PFSK-1 (cell line): ENCODE measurements at regions not wholly inside any gene's neighbourhood (a gene's known extent, or its start where the extent isn't known, plus 50 kb on each side); places are given as distances from the start of the nearest gene placed in this dataset.

ENCODE experiments used
- FOXP2 ChIP-seq: optimal IDR thresholded peaks from 2 replicates; pipeline ENCODE3; 2011; ENCODE audit warnings: borderline replicate concordance, control low read depth, inconsistent platforms; ENCODE audit not compliant: insufficient read depth; ENCODE audit errors: extremely low read length, extremely low read depth
- POLR2AphosphoS5 ChIP-seq: IDR thresholded peaks from 2 replicates; pipeline ENCODE4 v1.6.1; 2012; ENCODE audit warnings: low read depth, mild to moderate bottlenecking, control low read depth, low read length, moderate library complexity
- REST ChIP-seq, 2 experiments: IDR thresholded peaks; 2 replicates each; pipeline versions ENCODE4 v1.6.1 to v1.8.0; 2011 to 2012; ENCODE audit warnings: low read depth in 2 of 2, low read length in 2 of 2, control low read depth in 1 of 2, inconsistent platforms in 1 of 2, mild to moderate bottlenecking in 1 of 2, moderate library complexity in 1 of 2; ENCODE audit not compliant: insufficient read depth in 1 of 2
- SIN3A ChIP-seq: IDR thresholded peaks from 2 replicates; pipeline ENCODE4 v1.6.1; 2012; ENCODE audit warnings: mild to moderate bottlenecking, low read length, moderate library complexity, borderline replicate concordance; ENCODE audit not compliant: insufficient read depth
- TAF1 ChIP-seq: IDR thresholded peaks from 2 replicates; pipeline ENCODE4 v1.6.1; 2012; ENCODE audit warnings: low read length, control low read depth, borderline replicate concordance; ENCODE audit not compliant: insufficient read depth

- no peak for TF ChIP-seq TAF1
These were observed 100.3 kb upstream of the RPL34 start for GRCh38 chr4:108519911-108520601.

- no peak for TF ChIP-seq FOXP2
- no peak for TF ChIP-seq REST (IDR thresholded peaks at IDR 0.05; ENCODE audit: insufficient read depth in 1 of 2, low read depth in 2 of 2, low read length in 2 of 2)
- no peak for TF ChIP-seq POLR2AphosphoS5
- no peak for TF ChIP-seq TAF1
- TF ChIP-seq SIN3A = no peak
These were observed 101.1 kb upstream of the RPL34 start for GRCh38 chr4:108519208-108519833.

DNA sequence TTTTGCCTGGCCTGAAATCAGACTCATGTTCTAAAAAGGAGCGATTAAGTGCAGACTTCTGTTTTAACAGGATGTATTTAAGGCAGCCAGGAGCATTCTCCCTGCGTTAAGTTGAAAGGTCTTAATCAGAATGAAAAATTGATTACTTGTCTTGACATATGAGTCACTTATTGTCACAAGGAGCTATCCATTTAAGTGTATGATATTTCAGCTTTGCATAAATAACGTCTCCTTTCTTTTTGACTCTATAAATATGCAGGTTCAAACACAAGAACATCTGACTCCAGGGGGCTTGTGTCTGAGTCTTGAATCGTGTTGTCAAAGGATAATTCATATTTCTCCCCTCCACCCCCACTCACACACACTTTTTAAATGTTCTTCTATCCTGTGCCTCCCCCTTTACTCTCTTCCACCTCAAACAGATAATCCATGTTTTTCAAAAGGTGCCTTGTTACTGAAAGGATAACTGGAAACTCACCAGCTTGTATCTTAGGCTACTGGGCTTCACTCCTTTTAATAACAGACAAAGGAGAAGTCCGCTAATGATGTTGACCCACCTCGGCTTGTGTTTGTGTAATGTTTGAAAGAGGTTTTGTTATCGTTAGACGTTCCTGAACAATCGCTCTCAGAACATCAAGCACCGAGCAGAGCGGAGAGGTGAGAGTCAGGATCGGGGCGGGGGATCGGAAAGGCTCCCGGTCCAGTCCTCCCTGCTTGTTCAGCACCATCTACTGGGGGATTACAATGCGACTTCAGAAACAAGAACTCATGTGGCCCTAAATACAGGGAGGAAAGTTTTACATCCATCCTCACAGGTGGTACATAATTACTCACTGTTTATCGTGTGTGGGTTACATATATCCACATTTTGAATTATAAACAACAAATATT lies 107.5 kb upstream of the RPL34 start:
- no peak for TF ChIP-seq POLR2AphosphoS5
- TF ChIP-seq TAF1 = no peak
- TF ChIP-seq REST (IDR thresholded peaks at IDR 0.05; ENCODE audit: insufficient read depth in 1 of 2, low read depth in 2 of 2, low read length in 2 of 2) = no peak

DNA sequence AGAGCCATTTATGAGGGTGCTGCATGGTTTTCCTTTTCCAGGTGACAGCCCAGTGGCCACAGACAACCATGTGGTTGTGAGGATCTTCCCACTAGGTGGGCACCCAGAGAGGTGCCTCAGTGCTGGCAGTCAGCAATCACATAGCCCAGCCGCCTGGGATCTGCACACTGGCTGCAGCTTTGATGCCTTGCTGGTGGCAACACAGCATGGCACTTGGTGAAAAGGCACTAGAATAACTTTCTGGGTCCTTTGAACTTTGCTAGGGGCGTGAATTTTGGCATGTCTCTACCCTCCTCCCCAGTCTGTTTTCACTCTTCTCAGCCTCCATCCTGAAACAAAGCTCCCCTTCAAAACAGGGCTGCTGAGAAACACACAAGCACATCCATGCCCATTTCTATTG lies 108.8 kb upstream of the RPL34 start:
- no peak for TF ChIP-seq POLR2AphosphoS5
- no peak for TF ChIP-seq REST (IDR thresholded peaks at IDR 0.05; ENCODE audit: insufficient read depth in 1 of 2, low read depth in 2 of 2, low read length in 2 of 2)
- no peak for TF ChIP-seq SIN3A
- no peak for TF ChIP-seq FOXP2
- no peak for TF ChIP-seq TAF1

GRCh38 chr4:108502356-108502755 lies 118.0 kb upstream of the RPL34 start:
- TF ChIP-seq TAF1 (no peak), REST (IDR thresholded peaks at IDR 0.05; ENCODE audit: insufficient read depth in 1 of 2, low read depth in 2 of 2, low read length in 2 of 2) (no peak), POLR2AphosphoS5 (no peak), FOXP2 (no peak), SIN3A (no peak)
